ENCODE measurements at regions not wholly inside any gene's neighbourhood (a gene's known extent, or its start where the extent isn't known, plus 50 kb on each side); places are given as distances from the start of the nearest gene placed in this dataset.

DNA sequence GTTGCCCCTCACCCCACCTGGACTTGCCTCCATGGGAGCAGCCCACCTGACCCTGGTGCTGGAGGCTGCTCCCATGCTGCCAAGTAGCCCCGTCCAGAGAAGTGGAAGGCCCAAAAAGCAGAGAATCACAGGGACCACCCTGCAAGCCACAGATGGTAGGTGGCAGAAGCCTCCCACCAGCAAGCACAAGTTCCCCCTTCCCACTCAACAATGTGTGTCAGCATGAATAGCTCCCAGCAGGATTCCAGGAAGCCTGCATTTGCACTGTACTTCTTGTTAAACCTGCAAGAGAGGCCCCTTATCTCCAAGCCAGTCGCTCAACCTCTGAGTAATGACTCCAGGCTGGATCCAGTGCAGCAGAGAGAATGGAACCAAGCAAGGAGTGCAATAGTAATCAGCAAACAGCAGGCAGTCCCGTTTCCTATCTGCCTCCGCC, 180.8 kb upstream of the CST7 start:
- no peak for DNase-seq (ENCODE audit: low read depth in 2 of 2)
- TF ChIP-seq, protein P1, sequence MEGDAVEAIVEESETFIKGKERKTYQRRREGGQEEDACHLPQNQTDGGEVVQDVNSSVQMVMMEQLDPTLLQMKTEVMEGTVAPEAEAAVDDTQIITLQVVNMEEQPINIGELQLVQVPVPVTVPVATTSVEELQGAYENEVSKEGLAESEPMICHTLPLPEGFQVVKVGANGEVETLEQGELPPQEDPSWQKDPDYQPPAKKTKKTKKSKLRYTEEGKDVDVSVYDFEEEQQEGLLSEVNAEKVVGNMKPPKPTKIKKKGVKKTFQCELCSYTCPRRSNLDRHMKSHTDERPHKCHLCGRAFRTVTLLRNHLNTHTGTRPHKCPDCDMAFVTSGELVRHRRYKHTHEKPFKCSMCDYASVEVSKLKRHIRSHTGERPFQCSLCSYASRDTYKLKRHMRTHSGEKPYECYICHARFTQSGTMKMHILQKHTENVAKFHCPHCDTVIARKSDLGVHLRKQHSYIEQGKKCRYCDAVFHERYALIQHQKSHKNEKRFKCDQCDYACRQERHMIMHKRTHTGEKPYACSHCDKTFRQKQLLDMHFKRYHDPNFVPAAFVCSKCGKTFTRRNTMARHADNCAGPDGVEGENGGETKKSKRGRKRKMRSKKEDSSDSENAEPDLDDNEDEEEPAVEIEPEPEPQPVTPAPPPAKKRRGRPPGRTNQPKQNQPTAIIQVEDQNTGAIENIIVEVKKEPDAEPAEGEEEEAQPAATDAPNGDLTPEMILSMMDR (IDR thresholded peaks at IDR 0.05; ENCODE audit: low read depth, low read length), result no peak
- H3K4me3 ChIP-seq (replicated peaks in 1 of 2; ENCODE audit: low read depth in 2 of 2, low read length in 2 of 2), result no peak overlapping the region

DNA sequence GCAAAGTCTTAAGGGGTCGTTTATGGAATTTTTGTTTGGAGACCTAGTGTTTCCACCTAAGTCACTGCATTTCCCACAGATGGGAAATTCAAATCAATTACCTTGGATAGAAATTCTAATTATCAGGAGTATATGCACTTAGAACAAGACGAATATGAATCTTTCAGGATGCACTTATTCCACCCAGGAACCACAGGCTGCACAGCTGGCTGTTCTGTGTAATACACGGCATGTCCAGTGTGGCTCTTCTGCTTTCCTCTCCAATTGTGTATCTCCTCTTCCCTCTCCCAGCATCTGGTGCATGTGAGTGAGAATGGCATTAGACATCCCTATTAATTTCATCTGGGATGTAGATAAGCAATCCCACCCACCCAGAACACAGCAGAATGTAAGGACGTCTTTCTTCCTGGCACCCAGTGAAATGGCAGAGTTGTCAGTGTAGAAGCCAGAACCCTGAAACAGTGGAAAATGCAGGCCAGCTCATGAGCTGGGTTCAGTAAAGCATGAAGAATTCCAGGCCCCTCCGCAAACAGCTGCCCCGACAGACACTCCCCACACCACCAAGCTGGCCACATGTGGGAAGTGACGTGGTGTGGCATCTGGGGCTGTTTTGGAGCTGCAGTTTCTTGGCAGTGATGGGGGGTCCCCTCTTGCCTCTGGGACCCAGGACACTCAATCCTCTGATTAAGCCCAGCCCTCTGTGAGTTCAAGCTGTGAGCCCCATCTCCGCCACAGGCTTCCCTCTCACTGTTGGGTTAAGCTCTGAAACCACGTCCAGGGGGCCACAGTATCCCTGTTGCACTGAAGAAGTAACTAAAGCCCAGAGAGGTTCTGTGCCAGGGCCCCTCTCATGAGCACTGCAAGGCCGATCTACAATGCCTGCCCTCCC, 180.1 kb upstream of the CST7 start:
- H3K4me3 ChIP-seq (replicated peaks in 1 of 2; ENCODE audit: low read depth in 2 of 2, low read length in 2 of 2), result no peak overlapping the region
- no peak for DNase-seq (ENCODE audit: low read depth in 2 of 2)
- TF ChIP-seq, protein P1 (IDR thresholded peaks at IDR 0.05; ENCODE audit: low read depth, low read length), result no peak

DNA sequence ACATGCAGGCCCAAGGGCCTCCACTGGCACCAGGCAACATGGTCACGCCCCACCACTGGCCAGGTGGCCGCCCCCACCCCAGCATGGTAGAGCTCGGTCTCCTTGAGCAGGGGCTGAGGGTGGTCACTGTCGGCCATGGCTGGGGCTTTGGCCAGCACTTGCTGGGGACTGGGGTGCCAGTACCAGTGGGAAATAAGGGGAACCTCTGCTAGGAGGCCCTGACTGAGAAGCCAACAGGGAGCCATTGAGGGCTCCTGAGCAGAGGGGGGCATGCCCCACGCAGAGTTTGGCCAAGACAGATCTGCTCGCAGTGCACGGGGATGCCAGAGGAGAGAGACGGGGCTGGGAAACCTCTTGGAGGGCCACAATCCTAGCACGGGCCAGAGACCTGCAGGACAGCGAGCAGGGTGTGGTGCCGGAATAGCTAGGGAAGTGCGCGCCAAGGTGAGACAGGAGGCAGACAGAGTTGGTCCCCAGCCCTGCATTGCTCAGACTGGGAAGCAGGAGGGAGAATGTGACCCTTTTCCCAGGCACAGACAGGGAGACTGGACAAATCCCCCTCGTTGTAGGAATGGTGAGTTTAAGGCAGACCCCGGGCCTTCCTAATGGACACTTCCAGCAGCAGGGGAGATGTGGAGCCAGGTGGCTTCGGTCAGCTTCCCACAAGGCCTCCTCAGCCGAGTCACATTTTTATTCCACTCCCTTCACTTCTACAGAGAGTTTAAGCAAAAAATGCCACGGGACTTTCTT, 179.0 kb upstream of the CST7 start:
- TF ChIP-seq, protein P1 (IDR thresholded peaks at IDR 0.05; ENCODE audit: low read depth, low read length), result no peak
- DNase-seq (ENCODE audit: low read depth in 2 of 2), result no peak
- no peak overlapping the region for H3K4me3 ChIP-seq (replicated peaks in 1 of 2; ENCODE audit: low read depth in 2 of 2, low read length in 2 of 2)

DNA sequence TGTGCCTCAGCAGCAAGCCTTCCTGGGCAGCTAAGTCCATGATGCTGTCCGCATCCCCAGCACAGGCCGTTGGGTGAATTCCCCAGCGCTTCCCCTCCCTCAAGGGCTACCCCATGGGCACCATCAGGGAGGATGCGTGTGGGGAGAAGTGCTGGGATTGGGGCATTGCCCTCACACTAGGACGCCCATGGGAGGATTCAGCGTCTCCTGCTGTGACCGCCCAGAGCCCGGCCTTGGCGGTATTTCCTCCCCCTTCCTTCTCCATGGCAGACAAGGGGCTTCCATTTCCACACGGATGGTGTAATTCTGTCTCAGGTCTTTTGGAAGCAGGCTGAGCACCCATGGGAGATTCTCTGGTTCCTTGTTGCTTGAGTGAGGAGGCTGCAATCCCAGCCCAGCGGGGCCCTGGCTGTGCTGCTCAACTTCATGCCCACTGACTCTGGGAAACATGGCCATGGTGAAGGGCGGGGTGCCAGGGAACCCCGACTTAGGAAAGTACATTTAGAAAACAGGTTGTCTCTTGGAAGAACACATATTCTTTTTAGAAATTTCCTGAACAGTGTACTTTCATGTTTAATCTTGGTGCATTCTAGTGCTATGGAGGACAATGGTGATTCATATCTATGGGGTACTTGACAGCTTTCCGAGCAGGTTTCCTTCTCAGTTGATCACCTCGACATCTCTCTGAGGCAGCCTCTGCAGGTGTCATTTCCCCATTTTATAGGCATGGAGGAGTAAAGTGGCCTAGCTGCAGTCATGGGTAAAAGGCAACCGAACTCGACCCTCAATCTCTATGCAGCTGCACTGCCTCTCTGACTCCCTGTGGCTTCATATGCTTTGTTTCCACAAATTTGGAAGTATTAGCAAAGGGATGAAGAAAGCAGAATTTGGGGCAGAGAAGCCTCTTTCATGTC, 178.2 kb upstream of the CST7 start:
- no peak for DNase-seq (ENCODE audit: low read depth in 2 of 2)
- TF ChIP-seq, protein P1 (IDR thresholded peaks at IDR 0.05; ENCODE audit: low read depth, low read length), result no peak

DNA sequence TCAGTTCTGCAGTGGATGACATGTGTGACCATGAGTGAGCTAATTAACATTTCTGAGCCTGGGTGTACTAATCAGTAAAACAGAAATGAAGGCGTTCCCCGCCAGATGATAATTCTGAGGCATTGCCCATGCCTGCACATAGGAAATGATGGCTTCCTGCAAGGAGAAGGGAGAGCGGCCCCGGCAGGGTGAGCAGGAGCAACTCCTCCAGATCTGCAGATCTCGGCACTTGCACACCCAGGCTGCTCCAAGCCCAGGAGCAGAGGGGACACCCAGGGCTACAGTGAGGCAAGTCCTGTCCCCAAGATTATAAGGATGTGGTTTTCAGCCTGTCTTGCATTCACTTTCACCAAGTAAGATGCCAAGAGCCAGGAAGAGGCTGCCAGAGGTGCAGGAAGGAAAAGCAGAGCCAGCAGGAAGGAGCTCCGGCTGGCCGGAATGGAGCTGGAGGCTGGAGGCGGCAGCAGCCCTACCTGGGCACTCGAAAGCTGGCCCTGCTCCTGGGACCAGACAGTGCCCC, 177.5 kb upstream of the CST7 start:
- no peak for DNase-seq (ENCODE audit: low read depth in 2 of 2)
- H3K4me3 ChIP-seq (replicated peaks in 1 of 2; ENCODE audit: low read depth in 2 of 2, low read length in 2 of 2), result no peak overlapping the region
- TF ChIP-seq, protein P1 (IDR thresholded peaks at IDR 0.05; ENCODE audit: low read depth, low read length), result no peak

More for the DNA sequence above, 178.2 kb upstream of the CST7 start:
- H3K4me3 ChIP-seq (replicated peaks in 1 of 2; ENCODE audit: low read depth in 2 of 2, low read length in 2 of 2), result no peak overlapping the region

DNA sequence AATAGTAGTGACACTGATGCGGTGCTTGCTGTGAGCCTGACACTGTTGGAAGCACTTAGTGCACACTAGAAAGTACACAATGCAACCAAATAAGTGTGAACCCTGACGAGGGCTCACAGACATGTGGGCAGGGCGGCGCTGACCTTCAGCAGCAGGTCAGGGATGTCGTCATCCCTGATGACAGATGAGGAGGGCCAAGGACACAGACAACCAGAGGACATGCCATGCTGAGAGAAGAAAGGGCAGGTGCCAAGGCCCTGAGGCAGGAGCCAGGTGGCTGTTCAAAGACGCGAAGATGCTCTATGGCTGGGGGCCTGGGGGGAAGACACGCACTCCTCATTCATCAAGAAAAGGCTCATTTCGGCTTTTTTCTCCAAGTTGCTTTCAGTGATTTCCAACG, 176.4 kb upstream of the CST7 start:
- TF ChIP-seq, protein P1 (IDR thresholded peaks at IDR 0.05; ENCODE audit: low read depth, low read length), result no peak
- no peak overlapping the region for H3K4me3 ChIP-seq (replicated peaks in 1 of 2; ENCODE audit: low read depth in 2 of 2, low read length in 2 of 2)
- no peak for DNase-seq (ENCODE audit: low read depth in 2 of 2)

Measured in cardiac fibroblast (primary cell).